GM19023 (cell line): ENCODE measurements at regions not wholly inside any gene's neighbourhood (a gene's known extent, or its start where the extent isn't known, plus 50 kb on each side); places are given as distances from the start of the nearest gene placed in this dataset.
"Not testable (repeated sequence)": the region's sequence is repeated elsewhere in the genome, so short reads cannot be mapped to it uniquely, and the experiment has no call there.

Experiments used
- ATAC-seq: cut with Tn5 transposase; IDR thresholded peaks from one replicate; pipeline ENCODE4 v1.9.1; 2021; ENCODE audit warnings: mild to moderate bottlenecking, moderate library complexity; ENCODE audit not compliant: unreplicated experiment

DNA sequence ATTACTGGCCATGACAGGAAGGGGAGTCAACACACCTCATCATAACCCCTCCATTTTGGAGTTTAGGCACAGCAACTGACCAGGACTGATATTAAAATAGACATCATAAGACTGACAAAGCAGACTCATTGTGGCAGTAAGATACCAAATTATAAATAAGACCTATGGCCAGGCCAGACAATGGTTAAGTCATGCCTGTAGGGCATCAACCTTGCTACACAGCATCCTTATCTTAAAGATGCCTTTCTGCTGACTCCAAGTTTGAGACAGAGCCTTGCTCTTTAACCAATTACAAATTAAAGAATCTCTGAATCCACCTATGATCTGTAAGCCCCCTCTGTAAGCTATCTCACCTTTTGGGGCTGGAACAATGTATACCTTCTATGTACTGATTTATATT lies 65.5 kb downstream of the VCX2 start:
- no peak for ATAC-seq

DNA sequence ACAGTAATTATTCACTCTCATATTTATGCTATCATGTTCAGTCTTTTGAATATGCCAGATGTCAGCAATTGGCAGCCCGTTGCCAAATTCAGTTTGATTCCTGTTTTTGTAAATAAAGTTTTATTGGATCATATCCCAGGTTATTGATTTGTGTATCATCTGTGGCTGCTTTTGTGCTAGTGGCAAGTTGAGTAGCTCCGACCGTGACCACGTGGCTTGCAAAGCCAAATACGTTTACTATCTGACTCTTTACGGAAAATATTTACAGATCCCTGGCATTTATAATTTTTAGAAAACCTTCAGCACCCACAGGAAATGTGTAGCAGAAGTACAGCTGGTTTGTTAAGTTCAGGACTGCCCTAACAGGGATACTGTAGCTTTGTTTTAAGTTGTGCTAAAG lies 67.4 kb downstream of the VCX2 start:
- no peak for ATAC-seq

DNA sequence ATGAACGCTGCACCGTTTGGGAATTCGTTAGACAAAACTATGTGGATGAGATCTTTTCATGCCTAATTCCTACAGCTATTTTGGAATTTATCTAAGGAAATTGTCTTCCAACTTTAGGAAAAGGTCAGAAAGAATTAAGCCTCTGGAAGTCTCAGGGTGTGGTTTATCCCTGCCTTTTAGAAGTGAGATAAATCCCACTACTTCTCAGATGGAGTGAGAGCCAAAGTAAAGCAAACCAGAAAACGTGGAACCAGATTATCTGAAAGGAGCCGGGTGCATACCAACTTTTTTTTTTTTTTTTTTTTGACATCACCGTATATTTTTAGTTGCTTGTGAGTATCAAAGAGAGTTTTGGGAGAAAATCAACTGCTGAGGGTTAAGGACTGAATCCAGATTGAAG lies 79.6 kb downstream of the VCX2 start:
- ATAC-seq: no peak

DNA sequence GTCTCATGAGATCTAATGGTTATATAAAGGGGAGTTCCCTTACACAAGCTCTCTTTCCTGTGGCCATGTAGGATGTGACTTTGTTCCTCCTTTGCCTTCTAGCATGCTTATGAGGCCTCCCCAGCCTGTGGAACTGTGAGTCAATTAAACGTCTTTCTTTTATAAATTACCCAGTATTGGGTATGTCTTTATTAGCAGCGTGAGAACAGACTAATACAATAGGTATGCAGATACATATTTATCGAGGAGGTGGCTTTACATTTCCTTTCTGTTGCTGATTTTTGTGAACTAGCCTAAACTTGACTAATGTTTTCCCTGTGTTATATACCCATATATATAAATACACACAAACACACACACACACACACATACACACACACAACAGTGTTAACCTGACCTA lies 80.2 kb downstream of the VCX2 start:
- no peak for ATAC-seq

DNA sequence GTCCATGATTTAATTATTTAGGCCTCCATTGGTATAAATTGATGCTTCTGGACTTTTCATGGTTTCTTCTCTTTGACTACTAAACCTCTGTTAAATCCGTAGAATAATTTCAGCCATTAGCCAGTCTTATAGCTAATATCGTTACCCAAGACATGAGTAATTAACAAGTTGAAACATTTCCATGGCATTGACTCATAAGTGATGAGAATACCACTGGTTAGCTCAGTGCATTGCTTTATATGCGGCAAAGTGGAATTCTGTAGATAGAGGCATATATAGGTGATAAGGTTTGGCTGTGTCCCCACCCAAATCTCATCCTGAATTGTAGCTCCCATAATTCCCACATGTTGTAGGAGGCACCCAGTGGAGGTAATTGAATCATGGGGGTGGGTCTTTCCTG lies 80.6 kb downstream of the VCX2 start:
- no peak for ATAC-seq

DNA sequence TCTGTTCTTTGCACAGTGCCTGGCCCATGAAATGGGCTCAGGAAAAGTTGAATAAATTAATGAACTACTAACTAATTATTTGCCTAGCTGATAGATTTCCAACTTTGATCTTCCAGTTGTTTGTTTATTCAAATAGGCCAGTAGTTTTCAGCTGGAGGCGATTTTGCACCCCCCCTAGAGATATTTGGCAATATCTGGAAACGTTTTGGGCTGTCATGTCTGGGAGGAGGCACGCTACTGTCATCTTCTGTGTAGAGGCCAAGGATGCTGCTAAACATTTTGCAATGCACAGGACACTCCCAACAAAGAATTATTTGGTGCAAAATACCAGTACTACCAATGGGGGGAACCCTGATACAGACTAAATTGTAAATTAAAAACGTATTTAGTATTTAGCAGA lies 81.9 kb downstream of the VCX2 start:
- ATAC-seq: no peak

DNA sequence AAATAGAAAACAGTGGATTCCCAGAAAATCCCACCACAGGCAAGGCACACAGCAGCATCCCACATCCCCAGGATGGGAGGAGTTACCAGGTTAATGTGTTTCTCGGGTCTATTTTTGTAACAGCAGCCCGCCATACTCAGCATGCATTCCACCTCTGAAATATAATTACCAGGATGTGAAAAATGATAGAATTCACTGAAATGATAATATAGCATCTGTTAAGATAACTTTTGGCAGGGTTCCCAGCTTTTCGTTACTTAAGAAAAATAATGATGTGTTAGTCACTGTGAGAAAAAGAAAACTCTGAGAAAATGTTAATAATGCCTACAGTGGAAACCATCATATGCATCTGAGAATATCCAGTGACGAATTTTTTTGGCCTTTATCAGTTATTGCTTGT lies 87.1 kb downstream of the VCX2 start:
- ATAC-seq: no peak

DNA sequence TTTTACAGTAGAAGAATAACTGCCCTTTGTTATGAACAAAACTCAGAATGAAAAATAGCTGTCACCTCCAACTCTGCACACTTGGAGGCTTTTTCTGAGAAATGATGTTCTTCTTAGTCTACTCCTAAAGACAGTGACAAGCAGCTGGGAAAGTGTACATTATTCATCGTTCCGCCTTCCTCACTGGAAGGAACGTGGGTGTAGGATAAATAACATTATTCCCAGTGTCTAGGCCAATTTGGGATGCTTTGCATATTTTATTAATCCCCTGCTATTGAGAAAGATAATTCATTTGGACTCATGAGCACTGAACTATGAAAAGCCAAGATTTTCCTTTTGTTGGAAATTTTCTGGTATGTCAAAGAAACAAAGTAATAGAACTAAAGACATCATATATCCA lies 87.8 kb downstream of the VCX2 start:
- no peak for ATAC-seq

DNA sequence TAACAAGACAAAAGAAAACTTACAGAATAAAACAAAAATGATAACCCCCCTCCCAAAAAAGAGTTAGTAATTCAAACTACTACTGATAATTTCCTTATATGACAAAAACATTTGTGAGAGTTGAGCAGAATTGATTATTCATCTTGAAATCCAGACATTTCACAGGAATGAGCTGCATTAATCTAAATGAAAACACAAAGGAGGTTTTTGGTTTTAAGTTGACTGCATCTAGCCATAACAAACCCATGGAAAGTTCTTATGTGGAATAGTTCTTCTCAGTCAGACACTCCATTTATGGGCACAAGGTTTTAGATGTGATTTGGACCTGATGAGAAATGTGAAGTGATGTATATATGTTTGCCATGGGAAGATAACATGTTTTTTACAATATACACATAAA lies 95.4 kb downstream of the VCX2 start:
- no peak for ATAC-seq

DNA sequence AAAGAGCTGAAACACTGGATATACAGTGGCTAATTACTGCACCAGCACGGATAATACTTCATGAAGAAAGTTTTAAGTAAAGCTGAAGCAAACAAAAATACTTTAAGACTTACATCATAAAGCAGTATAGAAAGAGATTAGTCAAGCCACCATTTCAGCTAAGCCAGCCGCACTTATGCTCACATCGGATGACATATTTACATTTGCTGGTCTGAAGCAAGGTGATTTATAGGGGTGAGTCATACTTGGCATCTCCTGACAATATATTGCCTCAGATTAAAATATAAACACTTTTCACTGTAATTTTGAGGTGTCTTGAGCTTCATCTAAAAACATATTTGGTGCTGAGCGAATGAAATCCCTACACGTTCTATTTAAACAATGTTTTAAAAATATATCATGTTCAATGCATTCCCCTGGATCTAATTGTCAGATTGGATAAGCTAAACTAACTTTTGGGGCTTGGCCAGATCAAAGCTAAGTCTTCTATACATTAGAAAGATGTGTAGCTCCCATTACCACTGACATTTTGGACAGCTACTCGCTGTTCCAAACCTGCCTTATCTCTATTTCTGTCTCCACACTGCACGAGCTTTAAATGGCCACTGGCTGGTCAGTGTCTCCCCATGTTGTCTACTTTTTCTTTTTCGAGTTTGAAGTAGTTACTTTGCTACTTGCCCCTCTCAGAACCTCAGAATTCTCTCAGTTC lies 103.2 kb downstream of the VCX2 start:
- no peak for ATAC-seq

DNA sequence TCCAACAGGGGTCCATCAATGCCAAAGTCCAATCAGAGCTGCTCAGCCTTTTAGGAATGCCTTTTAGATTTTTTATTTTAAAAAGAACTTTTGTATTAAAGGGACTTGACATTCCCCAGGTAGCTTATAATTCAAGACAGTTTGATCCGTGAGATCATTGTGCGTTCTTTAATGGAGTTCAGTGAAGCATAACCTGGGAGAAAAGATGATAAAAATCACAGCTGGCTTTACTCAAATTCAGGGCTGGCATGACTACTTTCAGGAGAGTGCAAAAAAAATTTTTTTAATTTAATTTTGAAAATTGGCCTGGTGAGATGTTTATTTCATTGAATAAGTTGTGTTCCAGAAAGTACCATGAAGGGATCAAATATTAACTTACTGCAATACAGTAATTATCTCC lies 118.2 kb downstream of the VCX2 start:
- no peak for ATAC-seq

DNA sequence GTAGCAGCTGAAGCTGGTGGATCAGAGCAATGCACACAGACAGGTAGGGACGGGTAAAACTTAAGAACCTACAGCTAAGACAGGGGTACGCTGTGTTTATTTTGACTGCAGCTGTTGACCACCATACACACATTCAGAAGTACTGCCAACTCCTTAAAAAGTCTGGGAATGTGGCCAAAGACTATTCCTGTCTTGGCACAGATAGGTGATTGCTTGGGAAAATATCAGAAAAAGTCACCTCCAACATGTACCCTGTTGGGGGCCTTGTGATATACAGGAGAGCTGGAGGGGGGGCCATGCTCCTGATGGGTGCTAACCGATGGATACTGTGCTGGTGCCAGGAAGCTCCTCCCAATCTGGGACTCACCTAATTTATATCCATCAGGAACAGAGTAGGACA lies 121.2 kb downstream of the VCX2 start:
- no peak for ATAC-seq

DNA sequence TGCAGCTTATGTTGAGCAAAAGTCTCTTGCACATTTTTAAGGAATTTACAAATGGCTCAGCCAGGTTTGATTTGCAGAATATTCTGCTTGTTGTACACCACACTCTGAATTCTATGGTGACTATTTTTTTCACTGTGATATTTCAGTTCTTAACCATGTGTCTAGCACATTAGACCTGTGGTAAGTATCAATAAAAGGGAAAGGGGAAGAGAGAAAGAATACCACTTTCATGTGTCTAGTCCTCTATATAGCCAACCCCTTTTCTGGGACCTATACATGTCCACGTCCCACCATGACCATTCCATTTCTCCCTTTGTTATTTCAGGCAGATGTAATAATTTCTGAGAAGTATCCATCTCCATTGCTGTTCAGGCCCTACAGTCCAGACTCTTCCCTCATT lies 121.3 kb upstream of the PNPLA4 start:
- ATAC-seq: no peak

DNA sequence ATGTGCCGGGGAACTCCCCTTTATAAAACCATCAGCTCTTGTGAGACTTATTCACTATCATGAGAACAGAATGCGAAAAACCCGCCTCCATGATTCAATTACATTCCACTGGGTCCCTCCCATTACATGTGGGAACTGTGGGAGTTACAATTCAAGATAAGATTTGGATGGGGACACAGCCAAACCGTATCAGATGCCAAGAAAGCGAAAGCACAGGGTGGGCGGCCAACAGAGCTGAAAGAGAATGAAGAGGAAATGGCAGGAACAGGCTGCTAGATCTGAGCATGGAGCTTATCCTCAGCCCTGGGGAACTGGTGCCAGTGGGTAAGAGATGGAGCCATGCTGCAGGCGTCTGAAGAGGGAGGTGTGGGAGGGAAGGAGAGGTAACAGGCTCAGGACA lies 117.7 kb upstream of the PNPLA4 start:
- ATAC-seq: no peak

DNA sequence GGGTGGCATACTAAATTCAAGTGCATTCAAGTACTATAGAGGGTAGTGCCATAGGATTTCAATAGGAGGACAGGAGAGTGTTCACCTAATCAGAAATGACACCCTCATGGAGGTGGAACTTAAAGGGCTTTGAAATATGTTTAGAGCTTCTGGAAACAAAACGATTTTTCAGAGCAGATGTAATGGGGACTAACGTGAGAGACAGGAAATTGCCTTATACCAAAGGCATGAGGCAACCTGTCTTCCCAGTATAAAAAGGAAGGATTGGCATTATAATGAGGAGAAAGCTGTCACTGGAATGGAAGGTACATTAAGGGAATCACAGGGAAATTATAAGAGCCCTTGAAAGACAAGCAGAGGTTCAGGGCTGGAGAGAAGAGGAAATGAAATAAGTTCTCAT lies 116.3 kb upstream of the PNPLA4 start:
- no peak for ATAC-seq

DNA sequence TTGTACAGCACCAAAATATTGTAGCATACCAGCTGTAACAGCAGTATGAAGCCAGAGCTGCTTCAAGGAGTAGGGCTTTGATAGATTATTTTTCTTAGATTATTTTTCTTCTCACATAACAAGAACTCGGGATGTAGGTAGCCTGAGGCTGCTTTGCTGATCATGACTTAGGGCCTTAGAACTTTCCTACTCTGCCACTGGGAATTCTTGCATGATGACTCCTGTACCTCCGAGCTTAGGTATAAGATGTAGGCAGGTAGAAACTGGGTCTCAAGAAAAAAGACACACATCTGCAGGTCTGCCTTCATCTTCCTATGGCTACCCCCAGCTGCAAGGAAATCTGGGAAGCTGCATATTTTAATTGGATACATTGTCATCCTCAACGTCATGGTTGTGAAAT lies 115.9 kb upstream of the PNPLA4 start:
- no peak for ATAC-seq

DNA sequence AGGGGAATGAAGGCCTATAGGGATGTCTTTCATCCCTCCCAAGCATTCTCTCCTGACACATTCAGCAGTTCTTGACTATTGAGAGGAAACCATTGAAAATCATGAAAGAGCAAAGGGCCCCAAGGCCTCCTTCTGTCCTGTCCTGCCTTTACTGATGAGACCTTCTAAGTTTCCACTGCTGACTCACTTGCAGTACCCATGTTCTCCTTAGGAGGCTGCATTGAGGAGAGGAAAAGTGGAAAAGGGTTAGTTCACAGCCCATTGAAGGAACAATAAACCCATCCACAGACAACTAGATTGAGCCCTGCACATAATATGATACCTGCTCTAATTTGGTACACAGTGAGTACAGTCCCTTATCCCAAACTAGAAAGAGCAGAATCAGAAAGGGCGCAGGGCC lies 115.1 kb upstream of the PNPLA4 start:
- no peak for ATAC-seq

DNA sequence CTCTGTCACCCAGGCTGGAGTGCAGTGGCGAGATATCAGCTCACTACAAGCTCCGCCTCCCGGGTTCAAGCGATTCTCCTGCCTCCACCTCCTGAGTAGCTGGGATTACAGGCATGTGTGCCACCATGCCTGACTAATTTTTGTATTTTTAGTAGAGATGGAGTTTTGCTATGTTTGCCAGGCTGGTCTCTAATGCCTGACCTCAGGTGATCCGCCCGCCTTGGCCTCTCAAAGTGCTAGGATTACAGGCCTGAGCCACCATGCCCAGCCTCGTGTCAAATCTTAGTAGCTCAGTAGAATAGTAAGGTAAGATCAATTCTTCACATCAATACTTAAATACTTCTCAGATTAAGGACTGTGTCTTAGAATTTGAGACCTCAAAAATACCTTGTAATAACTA lies 112.5 kb upstream of the PNPLA4 start:
- not testable (repeated sequence) for ATAC-seq

DNA sequence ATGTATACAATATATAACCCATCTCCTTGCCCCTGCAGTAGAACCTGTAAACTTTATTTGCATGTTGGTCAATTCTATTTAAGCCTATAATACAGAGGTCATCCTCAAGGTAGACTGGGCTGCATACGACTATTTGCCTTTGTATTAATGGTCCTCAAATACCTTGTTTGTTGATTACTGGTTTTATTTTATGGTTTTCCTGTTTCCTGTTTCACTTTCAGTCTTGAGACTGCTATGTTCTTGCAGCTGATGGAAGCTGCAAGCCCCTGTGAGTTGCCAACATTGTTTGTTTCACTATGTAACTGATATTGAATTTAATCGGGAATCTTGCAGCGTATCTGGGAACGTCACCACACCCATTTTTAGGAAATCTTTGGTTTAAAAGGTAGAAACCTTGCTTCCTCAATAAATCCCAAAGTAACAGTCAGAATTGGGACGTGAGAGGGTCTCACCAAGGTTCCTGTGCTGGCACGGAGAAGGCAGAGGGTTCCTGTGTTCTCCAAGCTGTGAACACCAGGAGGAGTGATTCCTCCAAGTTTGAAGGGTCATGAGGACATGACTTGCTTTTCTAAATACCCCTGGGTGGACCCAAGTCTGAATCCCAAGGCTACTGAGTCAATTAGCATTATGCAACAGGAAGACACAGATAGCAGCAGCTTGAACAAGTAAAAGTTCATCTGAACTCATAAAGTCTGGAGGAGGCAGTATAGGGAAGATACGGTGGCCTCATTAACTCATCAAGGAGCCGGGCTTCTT lies 110.6 kb upstream of the PNPLA4 start:
- ATAC-seq: no peak

DNA sequence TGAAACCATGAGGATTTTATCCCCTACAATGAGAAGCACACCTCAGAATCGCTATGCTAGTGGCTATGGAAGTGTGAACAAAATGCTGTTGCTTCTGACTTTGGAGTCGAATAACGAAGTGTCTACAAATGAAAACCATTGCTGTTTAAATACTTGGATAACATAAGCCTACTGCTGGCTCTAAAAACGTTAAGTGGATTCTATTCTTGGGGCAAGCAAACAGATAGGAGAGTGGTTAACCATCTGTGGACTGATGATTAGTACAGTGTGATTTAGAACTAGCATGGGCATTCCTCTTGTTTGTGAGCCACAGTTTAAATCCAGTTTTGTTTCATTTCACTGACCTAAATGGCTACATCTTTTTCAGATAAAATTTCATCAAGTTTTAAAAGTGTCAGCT lies 109.7 kb upstream of the PNPLA4 start:
- ATAC-seq: no peak

DNA sequence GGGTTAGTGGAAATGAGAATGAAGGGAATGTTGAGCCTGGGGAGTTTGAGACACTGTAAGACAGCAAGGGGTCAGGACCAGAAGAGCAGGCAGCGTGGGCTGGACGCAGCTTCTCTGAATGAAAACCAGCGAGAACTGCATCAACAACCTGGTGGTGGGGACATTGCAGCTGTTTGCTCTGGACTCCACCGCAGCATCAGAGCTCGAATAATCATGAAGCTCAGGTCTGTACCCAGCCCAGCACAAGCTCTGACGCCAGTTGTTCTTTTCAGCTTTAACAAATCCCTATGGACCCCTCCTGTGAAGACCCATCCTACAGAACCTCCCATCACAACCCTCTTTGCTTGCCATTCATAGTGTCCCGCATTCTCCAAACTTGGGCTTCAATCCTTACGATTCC lies 106.8 kb upstream of the PNPLA4 start:
- ATAC-seq: no peak

DNA sequence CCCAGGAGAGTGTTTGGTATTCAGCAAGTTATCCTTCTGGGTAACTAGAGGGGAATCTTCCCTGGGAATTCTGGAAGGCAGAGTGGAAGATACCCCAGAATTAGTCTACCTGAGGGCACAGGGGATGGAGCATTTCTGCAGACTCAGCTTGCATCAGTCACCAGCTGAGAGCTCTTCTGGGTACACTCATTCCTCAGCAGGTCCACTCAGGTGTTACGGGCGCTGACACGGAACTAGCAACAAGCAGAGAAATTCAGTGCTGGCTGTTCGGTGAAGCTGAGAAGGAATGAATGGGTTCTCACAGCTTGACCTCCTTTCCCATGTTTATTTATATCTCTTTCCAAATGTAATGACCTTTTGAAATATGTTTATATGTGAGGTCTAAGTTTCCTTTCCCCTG lies 106.0 kb upstream of the PNPLA4 start:
- ATAC-seq: no peak

DNA sequence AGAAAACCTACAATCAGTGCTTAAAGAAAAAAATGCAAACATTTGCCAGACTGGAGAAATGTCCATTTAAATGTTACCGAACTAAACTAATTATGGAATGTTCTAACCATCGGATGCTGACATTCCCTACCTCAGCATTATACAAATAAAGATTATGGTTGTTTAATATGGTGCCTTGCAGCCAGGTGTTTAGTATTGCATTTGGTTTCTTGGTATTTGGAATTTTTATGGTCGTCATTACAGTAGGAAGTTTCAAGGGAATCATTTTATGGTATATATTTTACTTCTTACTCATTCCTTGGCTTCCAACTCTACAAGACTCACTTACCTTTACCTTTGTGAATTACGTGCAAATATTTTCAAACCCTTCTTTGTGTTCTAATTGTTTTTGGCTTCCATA lies 103.1 kb upstream of the PNPLA4 start:
- ATAC-seq: no peak
